SK-N-SH treated with all-trans-retinoic acid at 6 μM for 48 hours (cell line): ENCODE measurements at regions not wholly inside any gene's neighbourhood (a gene's known extent, or its start where the extent isn't known, plus 50 kb on each side); places are given as distances from the start of the nearest gene placed in this dataset.

Experiments used
- ATAC-seq: fragments of 200-7000 bp; cut with Tn5 transposase; 3 replicates; pipeline ENCODE4 v1.9.1; 2020; ENCODE audit warnings: mild to moderate bottlenecking, moderate library complexity
- ARNTL ChIP-seq: fragments of 450-650 bp; formaldehyde crosslinking; IDR thresholded peaks from 2 replicates; pipeline ENCODE4 v1.5.0; 2020; ENCODE audit warnings: low read depth, mild to moderate bottlenecking, moderate library complexity, borderline replicate concordance
- BACH2 ChIP-seq: fragments of 250-450 bp; sonication (Bioruptor Pico); IDR thresholded peaks from 2 replicates; pipeline ENCODE4 v1.9.0; 2021; ENCODE audit warnings: mild to moderate bottlenecking, borderline replicate concordance
- CREB5 ChIP-seq: fragments of 250-450 bp; sonication (Bioruptor Pico); IDR thresholded peaks from 2 replicates; pipeline ENCODE4 v1.5.1; 2020; ENCODE audit warnings: low read depth, mild to moderate bottlenecking, moderate library complexity
- CSDC2 ChIP-seq: fragments of 250-450 bp; sonication (Bioruptor Pico); IDR thresholded peaks from 2 replicates; pipeline ENCODE4 v1.5.0; 2020; ENCODE audit warnings: mild to moderate bottlenecking, moderate library complexity
- CSRNP3 ChIP-seq: fragments of 250-450 bp; sonication (Bioruptor Pico); IDR thresholded peaks from 2 replicates; pipeline ENCODE4 v1.5.1; 2021; ENCODE audit warnings: mild to moderate bottlenecking, moderate library complexity
- ESRRG ChIP-seq: fragments of 250-450 bp; sonication (Bioruptor Pico); IDR thresholded peaks from 2 replicates; pipeline ENCODE4 v1.6.1; 2021; ENCODE audit warnings: mild to moderate bottlenecking
- GLIS3 ChIP-seq: fragments of 250-450 bp; sonication (Bioruptor Pico); IDR thresholded peaks from 2 replicates; pipeline ENCODE4 v1.5.0; 2020; ENCODE audit warnings: mild to moderate bottlenecking, moderate library complexity
- ISL1 ChIP-seq: fragments of 250-450 bp; sonication (Bioruptor Pico); IDR thresholded peaks from 2 replicates; pipeline ENCODE4 v2.1.2; 2022; ENCODE audit warnings: mild to moderate bottlenecking, moderate library complexity
- OSR1 ChIP-seq: fragments of 250-450 bp; sonication (Bioruptor Pico); IDR thresholded peaks from 2 replicates; pipeline ENCODE4 v1.8.0; 2022; ENCODE audit warnings: moderate library complexity, mild to moderate bottlenecking, inconsistent platforms
- PATZ1 ChIP-seq: fragments of 250-450 bp; sonication (Bioruptor Pico); IDR thresholded peaks from 2 replicates; pipeline ENCODE4 v1.8.0; 2020; ENCODE audit warnings: mild to moderate bottlenecking, moderate library complexity, borderline replicate concordance
- PPARA ChIP-seq: fragments of 250-450 bp; sonication (Bioruptor Pico); IDR thresholded peaks from 2 replicates; pipeline ENCODE4 v1.5.0; 2020; ENCODE audit warnings: mild to moderate bottlenecking, borderline replicate concordance
- RARB ChIP-seq: fragments of 250-450 bp; sonication (Bioruptor Pico); IDR thresholded peaks from 2 replicates; pipeline ENCODE4 v1.8.0; 2021; ENCODE audit warnings: mild to moderate bottlenecking, moderate library complexity
- TCF4 ChIP-seq: fragments of 250-450 bp; sonication (Bioruptor Pico); IDR thresholded peaks from 2 replicates; pipeline ENCODE4 v1.8.0; 2021; ENCODE audit warnings: mild to moderate bottlenecking, moderate library complexity, borderline replicate concordance
- TOX ChIP-seq: fragments of 250-450 bp; sonication (Bioruptor Pico); IDR thresholded peaks from 2 replicates; pipeline ENCODE4 v1.8.0; 2021; ENCODE audit warnings: mild to moderate bottlenecking, moderate library complexity, borderline replicate concordance
- ZC3H10 ChIP-seq: fragments of 250-450 bp; sonication (Bioruptor Pico); IDR thresholded peaks from 2 replicates; pipeline ENCODE4 v1.5.1; 2021; ENCODE audit warnings: mild to moderate bottlenecking, moderate library complexity
- ZFP3 ChIP-seq: fragments of 250-450 bp; sonication (Bioruptor Pico); IDR thresholded peaks from 2 replicates; pipeline ENCODE4 v1.5.0; 2020; ENCODE audit warnings: mild to moderate bottlenecking, moderate library complexity
- ZFP30 ChIP-seq: fragments of 450-650 bp; formaldehyde crosslinking; IDR thresholded peaks from 2 replicates; pipeline ENCODE4 v1.5.0; 2022; ENCODE audit warnings: mild to moderate bottlenecking, moderate library complexity
- ZNF565 ChIP-seq: fragments of 450-650 bp; formaldehyde crosslinking; conservative IDR thresholded peaks from 2 replicates; pipeline ENCODE4 v1.5.0; 2020; ENCODE audit warnings: low read depth, mild to moderate bottlenecking, moderate library complexity
- ZNF70 ChIP-seq: fragments of 450-650 bp; formaldehyde crosslinking; IDR thresholded peaks from 2 replicates; pipeline ENCODE4 v1.5.0; 2020; ENCODE audit warnings: mild to moderate bottlenecking, moderate library complexity
- TF ChIP-seq, protein P1 (sequence below): fragments of 250-450 bp; sonication (Bioruptor Pico); IDR thresholded peaks from 2 replicates; pipeline ENCODE4 v1.5.0; 2020; ENCODE audit warnings: mild to moderate bottlenecking, moderate library complexity
- TF ChIP-seq, protein P2 (sequence below): fragments of 250-450 bp; sonication (Bioruptor Pico); IDR thresholded peaks from 2 replicates; pipeline ENCODE4 v1.8.0; 2021; ENCODE audit warnings: low read depth, mild to moderate bottlenecking, moderate library complexity, borderline replicate concordance

DNA sequence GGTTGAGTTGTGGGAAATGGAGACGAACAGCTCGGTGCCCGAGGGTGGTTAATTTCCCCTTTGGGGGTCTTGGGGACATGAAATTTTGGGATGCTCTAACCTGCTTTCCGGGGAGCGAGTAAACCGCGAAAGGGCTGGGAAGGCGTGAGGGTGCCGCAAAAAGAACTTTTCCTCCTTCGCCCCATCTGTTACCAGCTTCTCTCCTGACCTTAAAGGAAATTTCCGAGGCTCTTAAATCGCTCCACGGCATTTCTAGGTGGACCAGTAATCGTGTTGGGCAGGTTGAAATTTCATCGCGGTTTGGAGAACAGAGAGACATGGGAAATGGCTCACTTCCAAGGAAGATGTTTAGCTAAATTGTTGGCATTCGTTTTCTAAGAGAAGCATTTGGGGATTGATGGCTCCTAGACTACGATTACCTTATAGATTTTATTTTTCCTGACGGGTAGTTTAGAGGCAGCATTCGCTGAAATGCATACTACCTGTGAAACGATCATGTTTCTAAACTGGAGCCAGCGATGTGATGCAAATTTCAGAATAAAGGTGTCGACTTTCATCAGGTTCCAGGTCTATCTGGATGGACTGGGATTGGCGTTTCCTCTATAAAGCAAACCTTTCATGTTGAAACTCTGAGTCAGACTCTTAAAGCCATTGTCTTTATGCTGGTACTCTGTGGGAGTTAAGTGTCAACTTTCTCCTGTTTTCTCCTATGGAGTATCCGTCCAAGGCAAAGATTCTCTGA is 414.5 kb downstream of the PCNX1 start (continued):
- TF ChIP-seq OSR1 (CRISPR knock-in tag) = no peak
- no peak for TF ChIP-seq ZFP30 (CRISPR knock-in tag)
- TF ChIP-seq ZNF70 = no peak
- TF ChIP-seq CREB5 (CRISPR knock-in tag) = no peak
- no peak for TF ChIP-seq PPARA (CRISPR knock-in tag)
- TF ChIP-seq TOX (CRISPR knock-in tag) = no peak
- no peak for TF ChIP-seq BACH2 (CRISPR knock-in tag)
- no peak for TF ChIP-seq ZNF565 (CRISPR knock-in tag)
- TF ChIP-seq, all 23 proteins: peak for 0

- ATAC-seq = 0 out of 3 replicates have a peak, but pooled peaks have one; percentile 12
- no peak for TF ChIP-seq GLIS3 (CRISPR knock-in tag)
- no peak for TF ChIP-seq TCF4 (CRISPR knock-in tag)
- TF ChIP-seq ISL1 (CRISPR knock-in tag) = no peak
- no peak for TF ChIP-seq CSDC2 (CRISPR knock-in tag)
- TF ChIP-seq ZNF70 = no peak
- TF ChIP-seq PATZ1 = no peak
- no peak for TF ChIP-seq ZFP3 (CRISPR knock-in tag)
- TF ChIP-seq, protein P1, sequence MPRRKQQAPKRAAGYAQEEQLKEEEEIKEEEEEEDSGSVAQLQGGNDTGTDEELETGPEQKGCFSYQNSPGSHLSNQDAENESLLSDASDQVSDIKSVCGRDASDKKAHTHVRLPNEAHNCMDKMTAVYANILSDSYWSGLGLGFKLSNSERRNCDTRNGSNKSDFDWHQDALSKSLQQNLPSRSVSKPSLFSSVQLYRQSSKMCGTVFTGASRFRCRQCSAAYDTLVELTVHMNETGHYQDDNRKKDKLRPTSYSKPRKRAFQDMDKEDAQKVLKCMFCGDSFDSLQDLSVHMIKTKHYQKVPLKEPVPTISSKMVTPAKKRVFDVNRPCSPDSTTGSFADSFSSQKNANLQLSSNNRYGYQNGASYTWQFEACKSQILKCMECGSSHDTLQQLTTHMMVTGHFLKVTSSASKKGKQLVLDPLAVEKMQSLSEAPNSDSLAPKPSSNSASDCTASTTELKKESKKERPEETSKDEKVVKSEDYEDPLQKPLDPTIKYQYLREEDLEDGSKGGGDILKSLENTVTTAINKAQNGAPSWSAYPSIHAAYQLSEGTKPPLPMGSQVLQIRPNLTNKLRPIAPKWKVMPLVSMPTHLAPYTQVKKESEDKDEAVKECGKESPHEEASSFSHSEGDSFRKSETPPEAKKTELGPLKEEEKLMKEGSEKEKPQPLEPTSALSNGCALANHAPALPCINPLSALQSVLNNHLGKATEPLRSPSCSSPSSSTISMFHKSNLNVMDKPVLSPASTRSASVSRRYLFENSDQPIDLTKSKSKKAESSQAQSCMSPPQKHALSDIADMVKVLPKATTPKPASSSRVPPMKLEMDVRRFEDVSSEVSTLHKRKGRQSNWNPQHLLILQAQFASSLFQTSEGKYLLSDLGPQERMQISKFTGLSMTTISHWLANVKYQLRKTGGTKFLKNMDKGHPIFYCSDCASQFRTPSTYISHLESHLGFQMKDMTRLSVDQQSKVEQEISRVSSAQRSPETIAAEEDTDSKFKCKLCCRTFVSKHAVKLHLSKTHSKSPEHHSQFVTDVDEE = no peak
- TF ChIP-seq ZNF565 (CRISPR knock-in tag) = no peak
- no peak for TF ChIP-seq ARNTL (CRISPR knock-in tag)
- TF ChIP-seq CSRNP3 (CRISPR knock-in tag) = no peak
- no peak for TF ChIP-seq ESRRG (CRISPR knock-in tag)
- TF ChIP-seq, protein P2, sequence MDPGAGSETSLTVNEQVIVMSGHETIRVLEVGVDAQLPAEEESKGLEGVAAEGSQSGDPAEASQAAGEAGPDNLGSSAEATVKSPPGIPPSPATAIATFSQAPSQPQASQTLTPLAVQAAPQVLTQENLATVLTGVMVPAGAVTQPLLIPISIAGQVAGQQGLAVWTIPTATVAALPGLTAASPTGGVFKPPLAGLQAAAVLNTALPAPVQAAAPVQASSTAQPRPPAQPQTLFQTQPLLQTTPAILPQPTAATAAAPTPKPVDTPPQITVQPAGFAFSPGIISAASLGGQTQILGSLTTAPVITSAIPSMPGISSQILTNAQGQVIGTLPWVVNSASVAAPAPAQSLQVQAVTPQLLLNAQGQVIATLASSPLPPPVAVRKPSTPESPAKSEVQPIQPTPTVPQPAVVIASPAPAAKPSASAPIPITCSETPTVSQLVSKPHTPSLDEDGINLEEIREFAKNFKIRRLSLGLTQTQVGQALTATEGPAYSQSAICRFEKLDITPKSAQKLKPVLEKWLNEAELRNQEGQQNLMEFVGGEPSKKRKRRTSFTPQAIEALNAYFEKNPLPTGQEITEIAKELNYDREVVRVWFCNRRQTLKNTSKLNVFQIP = no peak
- no peak for TF ChIP-seq BACH2 (CRISPR knock-in tag)
- TF ChIP-seq ZFP30 (CRISPR knock-in tag) = no peak
- no peak for TF ChIP-seq RARB (CRISPR knock-in tag)
- TF ChIP-seq, all 23 proteins: peak for 0
Observed at GRCh38 chr14:71322655-71323250, 415.5 kb downstream of the PCNX1 start.

DNA sequence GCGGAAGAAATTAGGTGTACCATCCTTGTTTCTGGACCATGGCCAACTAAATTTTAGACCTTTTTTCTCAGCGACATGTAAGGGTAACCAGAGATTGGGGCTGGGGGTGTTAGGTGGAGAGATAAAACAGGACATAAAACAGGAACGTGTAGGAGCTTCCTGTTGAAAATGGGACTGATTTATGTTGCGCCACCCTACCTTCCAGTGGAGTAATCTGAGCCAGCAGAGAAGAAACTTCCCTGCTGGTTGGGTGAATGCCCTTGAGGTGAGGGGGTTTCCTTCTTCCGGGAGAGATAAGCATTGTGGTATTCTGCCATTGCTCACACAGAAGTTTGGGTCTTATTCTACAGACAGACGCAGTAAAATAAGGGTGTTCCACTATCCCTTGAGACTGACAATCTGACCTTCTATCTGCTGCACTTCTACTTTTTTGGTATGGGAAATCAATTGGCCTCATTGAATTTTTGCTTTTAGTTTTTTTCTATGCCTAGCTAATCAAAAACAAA is 417.6 kb downstream of the PCNX1 start:
- TF ChIP-seq ZNF565 (CRISPR knock-in tag) (no peak), RARB (CRISPR knock-in tag) (no peak), GLIS3 (CRISPR knock-in tag) (no peak), BACH2 (CRISPR knock-in tag) (no peak), ZFP3 (CRISPR knock-in tag) (no peak), CSRNP3 (CRISPR knock-in tag) (no peak), PPARA (CRISPR knock-in tag) (no peak), ZC3H10 (CRISPR knock-in tag) (no peak), TOX (CRISPR knock-in tag) (no peak)
- TF ChIP-seq, protein P2 = no peak

More for the DNA sequence above, 417.6 kb downstream of the PCNX1 start:
- ATAC-seq = no peak
